ENCODE measurements at regions not wholly inside any gene's neighbourhood (a gene's known extent, or its start where the extent isn't known, plus 50 kb on each side); places are given as distances from the start of the nearest gene placed in this dataset.
"Not testable (repeated sequence)": the region's sequence is repeated elsewhere in the genome, so short reads cannot be mapped to it uniquely, and the experiment has no call there.

GRCh38 chr15:84146299-84146698 is 89.3 kb upstream of the GOLGA6L4 start:
- not testable (repeated sequence) for TF ChIP-seq CTCF, POLR2AphosphoS5, POLR2A (IDR thresholded peaks at IDR 0.05)
